HepG2 (cell line): ENCODE measurements at regions not wholly inside any gene's neighbourhood (a gene's known extent, or its start where the extent isn't known, plus 50 kb on each side); places are given as distances from the start of the nearest gene placed in this dataset.

Experiments used
- ATAC-seq: fragments of 200-7000 bp; cut with Tn5 transposase; 3 replicates; pipeline ENCODE4 v1.9.1; 2020; ENCODE audit warnings: mild to moderate bottlenecking, moderate library complexity
- BruUV-seq: library from RNA; stranded (reverse); fragments of 400-500 nt; replicated peaks from 2 replicates; lab custom pipeline; 2021; lab: Mats Ljungman, UMichigan
- CTCF ChIA-PET: fragments of 300-600 bp; formaldehyde crosslinking; extraction: SDS; loops from one replicate; lab custom pipeline; 2021; ENCODE audit warnings: low total read pairs, inconsistent platforms, low intra/inter-chr PET ratio; lab: Yijun Ruan, JAX
- POLR2A ChIA-PET: fragments of 350-600 bp; sonication (Branson Sonifier 250); formaldehyde crosslinking; loops from one replicate; lab custom pipeline; 2020; ENCODE audit warnings: antibody characterized with exemption, inconsistent platforms; lab: Yijun Ruan, JAX
- DNase-seq: peaks from one replicate; pipeline ENCODE4 v3.0.0-alpha.2; 2015; ENCODE audit warnings: low spot score
- FAIRE-seq: peaks from 3 replicates; lab custom pipeline; 2011; peaks lifted over from hg19 to GRCh38; lab: Jason Lieb, UNC
- H2AFZ ChIP-seq: one replicate; pipeline ENCODE4 v1.6.1; 2011; ENCODE audit warnings: low read length, inconsistent platforms
- H3K27ac ChIP-seq: fragments of 300-600 bp; 3 replicates; pipeline ENCODE4 v1.8.0; 2011; ENCODE audit warnings: mixed run types, mild to moderate bottlenecking, mixed read lengths, low read length, inconsistent platforms; ENCODE audit not compliant: insufficient read depth; ENCODE audit errors: extremely low read length
- H3K27me3 ChIP-seq, 2 experiments: fragments of 200-600 bp in 1 of 2; 2 replicates in 1 of 2; 3 replicates in 1 of 2; pipeline versions ENCODE4 v1.6.0 to v1.8.0; 2011; ENCODE audit warnings: low read length in 2 of 2, mild to moderate bottlenecking in 2 of 2, moderate library complexity in 2 of 2, inconsistent platforms in 1 of 2; ENCODE audit not compliant: insufficient read depth in 2 of 2, control insufficient read depth in 1 of 2
- H3K36me3 ChIP-seq, 2 experiments: fragments of 200-600 bp in 1 of 2; replicated peaks in 1 of 2; 2 replicates in 1 of 2; 3 replicates in 1 of 2; pipeline versions ENCODE4 v1.5.1 to v1.8.0; 2011; ENCODE audit warnings: low read length in 2 of 2, inconsistent platforms in 1 of 2; ENCODE audit not compliant: insufficient read depth in 2 of 2, control insufficient read depth in 1 of 2
- H3K4me1 ChIP-seq: 2 replicates; pipeline ENCODE4 v1.5.1; 2012; ENCODE audit warnings: low read length, inconsistent platforms; ENCODE audit not compliant: insufficient read depth
- H3K4me2 ChIP-seq: 2 replicates; pipeline ENCODE4 v1.6.0; 2011; ENCODE audit warnings: low read depth, low read length, inconsistent platforms
- H3K4me3 ChIP-seq, 3 experiments: fragments of 200-600 bp in 1 of 3; sonication (generic), shearing (Covaris generic) in 1 of 3; replicated peaks in 1 of 3; 2 replicates each; pipeline ENCODE4 v1.5.1; 2011 to 2016; ENCODE audit warnings: low read length in 3 of 3, inconsistent platforms in 2 of 3, low read depth in 2 of 3, mild to moderate bottlenecking in 2 of 3, control low read depth in 1 of 3, mixed read lengths in 1 of 3; ENCODE audit not compliant: insufficient read depth in 1 of 3
- H3K79me2 ChIP-seq: one replicate; pipeline ENCODE4 v1.6.1; 2011; ENCODE audit warnings: low read length, inconsistent platforms; ENCODE audit not compliant: insufficient read depth
- H3K9ac ChIP-seq: 2 replicates; pipeline ENCODE4 v1.6.0; 2011; ENCODE audit warnings: mild to moderate bottlenecking, low read depth, low read length, inconsistent platforms; ENCODE audit not compliant: insufficient read depth
- H3K9me3 ChIP-seq: 2 replicates; pipeline ENCODE4 v1.5.1; 2012; ENCODE audit warnings: mild to moderate bottlenecking, low read length
- H4K20me1 ChIP-seq: 2 replicates; pipeline ENCODE4 v1.6.0; 2011; ENCODE audit warnings: inconsistent platforms, mild to moderate bottlenecking, low read length, moderate library complexity; ENCODE audit not compliant: insufficient read depth
- FOXO1 ChIP-seq: sonication (generic); formaldehyde crosslinking; IDR thresholded peaks from 2 replicates; pipeline ENCODE4 v1.4.0; 2020; ENCODE audit warnings: missing genetic modification reagents
- GATAD1 ChIP-seq: IDR thresholded peaks from 2 replicates; pipeline ENCODE4 v1.6.1; 2016; ENCODE audit warnings: missing genetic modification reagents, missing compliant biosample characterization
- RFXAP ChIP-seq: sonication (generic); formaldehyde crosslinking; IDR thresholded peaks from 2 replicates; pipeline ENCODE4 v1.4.0; 2020; ENCODE audit warnings: missing genetic modification reagents, borderline replicate concordance
- RNF219 ChIP-seq: sonication (generic); formaldehyde crosslinking; IDR thresholded peaks from 2 replicates; pipeline ENCODE4 v1.5.0; 2020; ENCODE audit warnings: mild to moderate bottlenecking, missing genetic modification reagents
- ZNF496 ChIP-seq: sonication (generic); formaldehyde crosslinking; IDR thresholded peaks from 2 replicates; pipeline ENCODE4 v1.8.1; 2023; ENCODE audit warnings: mild to moderate bottlenecking, moderate library complexity, missing genetic modification reagents; ENCODE audit not compliant: insufficient replicate concordance
- ZNF547 ChIP-seq: sonication (generic); formaldehyde crosslinking; IDR thresholded peaks from 2 replicates; pipeline ENCODE4 v1.5.1; 2020; ENCODE audit warnings: mild to moderate bottlenecking, missing genetic modification reagents
- ZNF605 ChIP-seq: sonication (generic); formaldehyde crosslinking; IDR thresholded peaks from 2 replicates; pipeline ENCODE4 v1.8.0; 2022; ENCODE audit warnings: mild to moderate bottlenecking, missing genetic modification reagents
- ZNF724P ChIP-seq: sonication (generic); formaldehyde crosslinking; IDR thresholded peaks from 2 replicates; pipeline ENCODE4 v1.8.0; 2022; ENCODE audit warnings: missing genetic modification reagents, borderline replicate concordance
- ZNF746 ChIP-seq: sonication (generic); formaldehyde crosslinking; IDR thresholded peaks from 2 replicates; pipeline ENCODE4 v1.8.0; 2022; ENCODE audit warnings: mild to moderate bottlenecking, missing genetic modification reagents
- WGBS: methylation state at CpG from one replicate; pipeline ENCODE4 v1.1.6; 2017; ENCODE audit warnings: low lambda C conversion rate; 5-methylcytosine and 5-hydroxymethylcytosine counted together
- in situ Hi-C: cut with HindIII; loops from 2 replicates; pipeline ENCODE4 v1.10.0; 2017; ENCODE audit warnings: low pct_unique_long_range_greater_than_20kb; ENCODE audit not compliant: extremely low pct_ligation_motif_present
- intact Hi-C: fragments of 100-400 bp; cut with micrococcal nuclease; formaldehyde crosslinking; loops from one replicate; pipeline ENCODE4 v1.10.0; 2022; ENCODE audit not compliant: unreplicated experiment
- TF ChIP-seq, protein P1 (sequence below), 2 experiments: sonication (generic) in 1 of 2; formaldehyde crosslinking in 1 of 2; IDR thresholded peaks; 2 replicates each; pipeline versions ENCODE4 v1.4.0 to v1.6.1; 2016 to 2020; ENCODE audit warnings: borderline replicate concordance in 1 of 2, low read depth in 1 of 2, mild to moderate bottlenecking in 1 of 2, missing genetic modification reagents in 1 of 2
- TF ChIP-seq, protein P2 (sequence below): sonication (generic); formaldehyde crosslinking; IDR thresholded peaks from 2 replicates; pipeline ENCODE4 v1.8.1; 2022; ENCODE audit warnings: mild to moderate bottlenecking, missing genetic modification reagents

- Histone ChIP-seq H3K4me1 (no peaks in the 10 kb centered on the region), H4K20me1 (no peaks in the 10 kb centered on the region), H3K9ac (no peak overlapping the region), H3K4me2 (no peak overlapping the region), H3K27ac (no peak overlapping the region), H2AFZ (no peak overlapping the region), H3K79me2 (no peaks in the 10 kb centered on the region), H3K4me3 (no peak overlapping the region), H3K27me3 (peaks cover under 1 to 11% of the 10 kb centered on the region in 2 experiments; a peak in 3 of 5 replicates), H3K36me3 (no peaks in the 10 kb centered on the region), H3K9me3 (no peaks in the 10 kb centered on the region)
- in situ Hi-C loops = no loop called here
- ChIA-PET CTCF (no interaction called here), POLR2A (no interaction called here)
- WGBS = 0% methylated on average over 2 of the region's 3 CpGs
- TF ChIP-seq, protein P1, sequence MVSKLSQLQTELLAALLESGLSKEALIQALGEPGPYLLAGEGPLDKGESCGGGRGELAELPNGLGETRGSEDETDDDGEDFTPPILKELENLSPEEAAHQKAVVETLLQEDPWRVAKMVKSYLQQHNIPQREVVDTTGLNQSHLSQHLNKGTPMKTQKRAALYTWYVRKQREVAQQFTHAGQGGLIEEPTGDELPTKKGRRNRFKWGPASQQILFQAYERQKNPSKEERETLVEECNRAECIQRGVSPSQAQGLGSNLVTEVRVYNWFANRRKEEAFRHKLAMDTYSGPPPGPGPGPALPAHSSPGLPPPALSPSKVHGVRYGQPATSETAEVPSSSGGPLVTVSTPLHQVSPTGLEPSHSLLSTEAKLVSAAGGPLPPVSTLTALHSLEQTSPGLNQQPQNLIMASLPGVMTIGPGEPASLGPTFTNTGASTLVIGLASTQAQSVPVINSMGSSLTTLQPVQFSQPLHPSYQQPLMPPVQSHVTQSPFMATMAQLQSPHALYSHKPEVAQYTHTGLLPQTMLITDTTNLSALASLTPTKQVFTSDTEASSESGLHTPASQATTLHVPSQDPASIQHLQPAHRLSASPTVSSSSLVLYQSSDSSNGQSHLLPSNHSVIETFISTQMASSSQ (IDR thresholded peaks at IDR 0.05; ENCODE audit: low read depth) = no peak
- TF ChIP-seq, protein P1 (CRISPR knock-in tag; IDR thresholded peaks at IDR 0.05; ENCODE audit: borderline replicate concordance) = no peak
- no peak for TF ChIP-seq ZNF547 (CRISPR knock-in tag)
- intact Hi-C loops = no loop called here
- DNase-seq (no peak), ATAC-seq (no peak), FAIRE-seq (no peak)
- BruUV-seq = no TSS peak
Observed at GRCh38 chr12:131489718-131490117, 221.2 kb upstream of the SFSWAP start.

- FAIRE-seq = no peak
- no peak overlapping the region for H2AFZ ChIP-seq
- no TSS peak for BruUV-seq
- H3K27me3 ChIP-seq = peaks cover 2 to 15% of the 10 kb centered on the region in 2 experiments; a peak in 3 of 5 replicates
- ChIA-PET CTCF (no interaction called here), POLR2A (no interaction called here)
- no peaks in the 10 kb centered on the region for H3K36me3 ChIP-seq
- H3K4me3 ChIP-seq = no peak overlapping the region
- no peak overlapping the region for H3K9ac ChIP-seq
- 0% methylated on average over 1 of the region's 1 CpG for WGBS
- H3K79me2 ChIP-seq = no peaks in the 10 kb centered on the region
- H3K4me2 ChIP-seq = no peak overlapping the region
- no peak for DNase-seq
- no peaks in the 10 kb centered on the region for H4K20me1 ChIP-seq
- in situ Hi-C loops = no loop called here
- ATAC-seq = no peak
- no peaks in the 10 kb centered on the region for H3K9me3 ChIP-seq
- no peak overlapping the region for H3K27ac ChIP-seq
- intact Hi-C loops = no loop called here
- H3K4me1 ChIP-seq = no peaks in the 10 kb centered on the region
- no peak for TF ChIP-seq RFXAP
- TF ChIP-seq ZNF605 (CRISPR knock-in tag) = no peak
- TF ChIP-seq ZNF496 (CRISPR knock-in tag) = no peak
- no peak for TF ChIP-seq RNF219
- no peak for TF ChIP-seq ZNF724P (CRISPR knock-in tag)
- no peak for TF ChIP-seq ZNF746 (CRISPR knock-in tag)
- TF ChIP-seq FOXO1 (CRISPR knock-in tag) = no peak
- TF ChIP-seq, protein P2, sequence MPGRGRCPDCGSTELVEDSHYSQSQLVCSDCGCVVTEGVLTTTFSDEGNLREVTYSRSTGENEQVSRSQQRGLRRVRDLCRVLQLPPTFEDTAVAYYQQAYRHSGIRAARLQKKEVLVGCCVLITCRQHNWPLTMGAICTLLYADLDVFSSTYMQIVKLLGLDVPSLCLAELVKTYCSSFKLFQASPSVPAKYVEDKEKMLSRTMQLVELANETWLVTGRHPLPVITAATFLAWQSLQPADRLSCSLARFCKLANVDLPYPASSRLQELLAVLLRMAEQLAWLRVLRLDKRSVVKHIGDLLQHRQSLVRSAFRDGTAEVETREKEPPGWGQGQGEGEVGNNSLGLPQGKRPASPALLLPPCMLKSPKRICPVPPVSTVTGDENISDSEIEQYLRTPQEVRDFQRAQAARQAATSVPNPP (CRISPR knock-in tag) = no peak
- TF ChIP-seq GATAD1 (CRISPR knock-in tag) = no peak
Observed at GRCh38 chr12:131491155-131491554, 219.7 kb upstream of the SFSWAP start.
